ENCODE measurements at regions not wholly inside any gene's neighbourhood (a gene's known extent, or its start where the extent isn't known, plus 50 kb on each side); places are given as distances from the start of the nearest gene placed in this dataset.

GRCh38 chr22:47940211-47940610 is 1177.8 kb downstream of the TBC1D22A start:
- TF ChIP-seq ZNF274 (IDR thresholded peaks at IDR 0.05; ENCODE audit: low read depth, low read length), result no peak
- no peak for TF ChIP-seq EZH2 (IDR thresholded peaks at IDR 0.05)
- no peak for TF ChIP-seq POLR2A (IDR thresholded peaks at IDR 0.05; ENCODE audit: borderline replicate concordance, extremely low read depth, insufficient read depth, insufficient read length)
- TF ChIP-seq CTCF (IDR thresholded peaks at IDR 0.05 in 2 of 3, conservative IDR thresholded peaks at IDR 0.05 in 1 of 3; ENCODE audit: borderline replicate concordance in 1 of 3, insufficient read depth in 1 of 3, low read depth in 2 of 3, low read length in 2 of 3), result no peak
- no peak for TF ChIP-seq FOSL1 (IDR thresholded peaks at IDR 0.05; ENCODE audit: low read depth)
- no peak for TF ChIP-seq POLR2AphosphoS5 (IDR thresholded peaks at IDR 0.05; ENCODE audit: low read depth, low read length)
- no peak for TF ChIP-seq EGR1 (IDR thresholded peaks at IDR 0.05; ENCODE audit: low read depth)
- no peak for TF ChIP-seq ZBTB33 (IDR thresholded peaks at IDR 0.05; ENCODE audit: extremely low read depth, insufficient replicate concordance, low read length)
- TF ChIP-seq SP1 (IDR thresholded peaks at IDR 0.05; ENCODE audit: low read depth), result no peak
- no peak for TF ChIP-seq EZH2phosphoT487 (IDR thresholded peaks at IDR 0.05; ENCODE audit: borderline replicate concordance)
- no peak for TF ChIP-seq SIN3A (IDR thresholded peaks at IDR 0.05; ENCODE audit: low read depth)
- TF ChIP-seq REST (IDR thresholded peaks at IDR 0.05; ENCODE audit: low read depth), result no peak
- no peak for TF ChIP-seq JUND (IDR thresholded peaks at IDR 0.05)
- TF ChIP-seq MAX (IDR thresholded peaks at IDR 0.05), result no peak
